HFF-Myc (cell line): ENCODE measurements at regions not wholly inside any gene's neighbourhood (a gene's known extent, or its start where the extent isn't known, plus 50 kb on each side); places are given as distances from the start of the nearest gene placed in this dataset.

Experiments
- DNase-seq: peaks from one replicate; pipeline ENCODE4 v3.0.0-alpha.2; 2011; ENCODE audit warnings: low read depth; ENCODE audit errors: extremely low read depth
- H3K4me3 ChIP-seq: replicated peaks from 2 replicates; pipeline ENCODE4 v1.5.1; 2011; ENCODE audit warnings: low read depth, mild to moderate bottlenecking, control low read depth, low read length
- CTCF ChIP-seq: IDR thresholded peaks from 2 replicates; pipeline ENCODE4 v1.5.1; 2012; ENCODE audit warnings: mild to moderate bottlenecking, low read depth, low read length, control low read depth; ENCODE audit errors: missing control alignments

DNA sequence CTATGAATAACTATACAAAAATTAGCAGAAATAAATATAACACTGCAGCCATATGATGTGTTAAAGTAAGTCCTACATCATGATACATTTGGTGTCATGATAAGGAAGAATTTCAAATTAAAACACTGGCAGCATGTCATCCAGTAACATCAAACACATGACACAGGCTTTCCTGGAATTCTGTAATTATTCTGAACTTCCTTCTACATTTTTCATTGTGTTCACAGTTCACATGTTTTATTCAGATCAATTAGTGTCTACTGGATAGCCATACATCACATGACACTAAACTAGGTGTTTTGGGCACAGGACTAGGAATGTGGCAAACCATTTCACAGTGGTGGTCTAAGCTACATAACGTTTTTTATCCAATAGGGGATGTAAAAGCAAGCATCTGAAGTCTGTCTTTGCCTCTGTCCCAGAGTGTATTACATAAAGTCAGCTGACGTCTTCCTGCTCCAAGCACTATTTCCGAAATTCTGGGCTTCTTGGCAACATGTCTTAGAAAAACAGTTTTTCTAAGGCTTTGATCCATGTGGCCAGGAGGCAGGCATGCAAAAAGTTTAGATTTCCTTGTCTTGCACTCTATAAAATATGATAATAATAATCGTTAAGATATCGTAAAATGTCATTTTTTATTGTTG is 707.9 kb downstream of the CENPC start:
- DNase-seq: no peak
- no peak for TF ChIP-seq CTCF
- H3K4me3 ChIP-seq: no peak overlapping the region

GRCh38 chr4:66829310-66829709 is 716.0 kb downstream of the CENPC start:
- DNase-seq: no peak
- TF ChIP-seq CTCF: no peak
- H3K4me3 ChIP-seq: no peak overlapping the region

- no peak for TF ChIP-seq CTCF
- DNase-seq: no peak
- no peak overlapping the region for H3K4me3 ChIP-seq
Observed at GRCh38 chr4:66820681-66821080, 724.6 kb downstream of the CENPC start.

- no peak for DNase-seq
- H3K4me3 ChIP-seq: no peak overlapping the region
- no peak for TF ChIP-seq CTCF
Observed at GRCh38 chr4:66814277-66814676, 731.0 kb downstream of the CENPC start.

DNA sequence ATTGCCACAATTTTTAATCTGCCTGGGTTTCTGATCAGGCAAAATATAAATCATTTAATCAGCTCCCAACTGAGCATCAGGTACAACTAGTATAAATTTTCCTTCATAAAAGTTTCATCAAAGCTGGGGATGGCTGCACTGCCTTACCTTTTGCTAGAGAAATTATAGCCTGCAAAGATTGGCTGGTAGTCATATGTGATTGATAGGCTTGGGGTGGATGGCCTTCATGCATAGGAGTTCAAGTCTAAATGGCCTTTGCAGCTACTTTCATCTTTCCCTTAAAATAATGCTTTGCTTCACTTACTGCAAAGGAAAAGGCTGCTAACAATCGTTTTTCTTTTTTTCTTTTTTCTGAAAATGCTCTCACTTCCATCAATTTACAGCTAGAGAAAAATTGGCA is 739.7 kb downstream of the CENPC start:
- DNase-seq: no peak
- TF ChIP-seq CTCF: no peak
- no peak overlapping the region for H3K4me3 ChIP-seq

DNA sequence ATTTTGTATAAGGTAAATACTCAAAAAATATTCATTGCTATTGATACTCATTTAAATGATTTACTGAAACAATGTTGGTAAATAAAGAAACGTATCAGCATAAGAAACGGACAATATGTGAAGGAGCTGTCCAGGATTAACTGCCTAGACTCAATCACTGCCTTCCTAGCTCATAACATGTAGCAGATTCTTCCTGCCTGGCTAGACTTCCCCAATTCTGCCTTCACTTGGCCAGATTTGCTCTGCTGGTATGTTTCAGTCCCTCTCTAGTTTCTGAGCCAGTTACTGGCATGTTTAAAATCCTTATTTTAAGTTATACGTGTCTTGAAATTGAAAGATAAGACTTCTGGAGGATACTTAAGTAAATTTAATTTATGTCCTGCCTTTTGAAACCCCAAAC is 740.3 kb downstream of the CENPC start:
- H3K4me3 ChIP-seq: no peak overlapping the region
- no peak for DNase-seq
- no peak for TF ChIP-seq CTCF

DNA sequence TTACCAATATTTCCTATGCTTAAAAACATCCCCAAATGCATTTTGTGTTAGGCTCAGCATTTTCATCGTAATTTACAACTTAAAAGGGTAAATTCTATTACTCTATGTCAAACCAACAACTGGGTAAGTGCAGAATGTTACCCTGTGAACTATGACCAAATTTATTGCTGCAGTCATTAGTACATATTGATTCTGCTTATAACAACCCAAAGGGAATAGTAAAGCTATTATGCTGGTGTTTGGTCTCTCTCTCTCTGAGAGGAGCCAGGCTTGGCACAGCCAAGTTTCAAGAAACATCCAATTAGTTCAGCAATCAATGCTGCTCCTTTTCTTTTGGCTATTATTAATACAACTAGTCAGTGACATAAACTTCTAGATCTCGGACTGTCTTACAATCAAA is 747.7 kb downstream of the CENPC start:
- DNase-seq: no peak
- H3K4me3 ChIP-seq: no peak overlapping the region
- no peak for TF ChIP-seq CTCF
